NAMALWA (cell line): ENCODE measurements at regions not wholly inside any gene's neighbourhood (a gene's known extent, or its start where the extent isn't known, plus 50 kb on each side); places are given as distances from the start of the nearest gene placed in this dataset.

Experiments
- DNase-seq: peaks from one replicate; pipeline ENCODE4 v3.0.0-alpha.2; 2015; ENCODE audit warnings: low spot score

DNA sequence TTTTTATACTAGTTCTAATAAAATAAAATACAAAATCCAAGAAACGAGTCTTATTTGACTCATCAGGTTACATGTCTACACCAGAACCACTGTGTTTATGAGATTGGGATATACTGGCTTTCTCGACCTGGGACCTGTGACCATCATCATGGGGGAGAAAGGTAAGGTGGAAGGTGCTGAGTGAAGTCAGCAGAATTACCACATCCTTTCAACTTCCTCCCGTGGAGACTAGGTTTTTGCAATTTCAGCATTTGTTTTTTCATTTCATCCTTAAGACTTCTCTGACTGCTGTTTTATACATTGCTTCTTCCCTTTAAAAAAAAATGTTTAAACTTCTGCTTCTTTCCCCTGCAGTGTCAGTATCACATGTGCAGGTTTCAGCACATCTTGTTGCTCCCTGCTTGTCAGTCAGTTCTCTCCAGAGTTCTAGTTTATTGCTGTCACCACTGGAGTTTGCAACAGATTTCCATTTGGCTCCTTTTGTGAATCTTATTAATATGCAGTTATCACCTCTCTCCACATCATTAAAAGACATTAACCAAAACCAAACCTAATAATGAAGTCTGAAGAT, 60.4 kb upstream of the HAO2 start:
- DNase-seq = no peak

DNA sequence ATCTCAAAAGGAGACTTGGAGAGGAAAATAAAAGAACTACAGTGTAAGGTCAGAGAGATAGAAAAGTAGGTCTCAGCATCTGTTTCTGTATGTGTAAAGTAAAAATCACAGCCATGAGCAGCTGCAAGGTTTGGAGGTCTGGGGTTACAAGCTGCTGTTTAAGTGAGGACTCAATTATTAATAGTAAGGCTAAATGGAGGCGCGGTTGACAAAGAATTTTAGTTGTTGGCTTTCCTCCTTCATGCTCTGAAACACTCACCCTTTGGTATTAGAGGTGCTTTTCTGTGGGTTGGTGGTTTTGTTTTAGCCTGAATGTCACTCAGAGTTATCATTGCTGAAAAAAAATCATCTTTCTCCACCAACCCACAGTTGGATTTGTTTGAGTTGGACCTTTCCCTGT, 59.8 kb upstream of the HAO2 start:
- no peak for DNase-seq

DNA sequence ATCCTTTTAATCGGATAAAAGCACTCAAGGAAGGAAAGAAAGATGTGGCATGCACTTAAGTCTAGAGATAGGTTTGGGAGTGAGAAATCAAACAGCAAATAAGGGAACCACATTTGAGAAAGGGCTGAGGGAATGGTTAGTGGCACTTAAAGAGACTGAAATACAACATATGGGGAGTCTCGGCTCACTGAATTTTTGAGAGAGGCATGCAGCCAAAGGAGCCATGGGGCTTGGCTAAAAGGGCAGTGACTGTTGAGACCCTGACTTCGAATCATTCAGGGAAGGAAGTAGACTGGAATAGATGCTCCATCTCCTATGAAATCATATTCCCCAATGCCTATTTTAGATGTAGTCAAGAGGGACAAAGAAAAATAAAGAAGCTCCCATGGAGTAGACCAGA, 58.3 kb upstream of the HAO2 start:
- DNase-seq = no peak

DNA sequence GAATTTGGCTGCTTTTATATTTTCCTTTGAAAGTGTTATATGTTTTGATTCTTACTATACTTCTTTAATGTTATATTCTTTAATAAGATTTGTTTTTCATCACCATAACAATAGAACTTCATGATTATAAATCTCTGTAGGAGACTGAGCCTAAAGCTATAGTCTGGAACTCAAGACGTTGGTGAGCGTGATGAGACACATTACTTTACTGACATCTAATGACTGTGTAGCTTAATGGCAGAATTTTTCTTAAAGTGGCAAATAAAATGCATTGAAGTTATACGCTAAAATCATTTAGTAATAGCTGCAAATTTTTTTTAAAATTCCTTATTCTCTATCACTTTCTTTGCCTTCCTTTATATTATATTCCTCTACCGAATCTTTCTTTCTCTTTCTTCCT, 56.1 kb upstream of the HAO2 start:
- no peak for DNase-seq

DNA sequence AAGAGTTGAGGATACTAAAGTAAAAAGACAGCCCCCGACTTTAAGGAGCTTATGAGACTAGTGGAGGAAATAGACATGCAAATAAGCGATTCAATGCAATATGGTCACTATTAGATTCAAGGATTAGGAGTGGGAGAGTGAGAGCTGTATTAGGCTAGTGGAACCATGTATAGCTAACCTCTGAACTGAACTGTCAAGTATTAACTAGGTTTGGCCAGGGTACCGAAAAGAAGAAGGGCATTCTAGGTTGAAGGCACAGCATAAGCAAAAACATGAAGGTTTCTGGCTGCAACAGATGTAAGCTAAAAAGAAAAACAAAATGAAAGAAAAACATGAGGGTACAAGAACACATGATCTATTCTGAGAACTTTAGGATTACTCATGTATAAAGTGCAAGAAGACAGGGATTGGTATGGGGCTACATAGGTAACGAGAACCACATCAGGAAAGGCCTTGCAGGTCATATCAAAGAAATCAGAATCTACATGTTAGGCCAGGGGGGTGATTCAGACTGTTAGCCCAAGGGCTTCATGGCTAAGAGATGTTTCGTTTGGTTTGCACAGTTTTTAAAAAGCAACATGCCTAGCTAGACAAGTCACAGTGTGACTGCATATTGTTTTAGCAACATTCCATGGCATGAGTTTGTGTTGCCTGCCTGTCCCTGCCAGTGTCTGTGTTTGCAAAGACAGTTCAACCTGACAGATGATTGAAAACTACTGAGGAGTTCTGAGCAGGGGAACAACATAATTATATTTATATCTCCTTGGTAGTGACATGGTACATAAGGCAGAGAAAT, 54.4 kb upstream of the HAO2 start:
- DNase-seq = no peak

DNA sequence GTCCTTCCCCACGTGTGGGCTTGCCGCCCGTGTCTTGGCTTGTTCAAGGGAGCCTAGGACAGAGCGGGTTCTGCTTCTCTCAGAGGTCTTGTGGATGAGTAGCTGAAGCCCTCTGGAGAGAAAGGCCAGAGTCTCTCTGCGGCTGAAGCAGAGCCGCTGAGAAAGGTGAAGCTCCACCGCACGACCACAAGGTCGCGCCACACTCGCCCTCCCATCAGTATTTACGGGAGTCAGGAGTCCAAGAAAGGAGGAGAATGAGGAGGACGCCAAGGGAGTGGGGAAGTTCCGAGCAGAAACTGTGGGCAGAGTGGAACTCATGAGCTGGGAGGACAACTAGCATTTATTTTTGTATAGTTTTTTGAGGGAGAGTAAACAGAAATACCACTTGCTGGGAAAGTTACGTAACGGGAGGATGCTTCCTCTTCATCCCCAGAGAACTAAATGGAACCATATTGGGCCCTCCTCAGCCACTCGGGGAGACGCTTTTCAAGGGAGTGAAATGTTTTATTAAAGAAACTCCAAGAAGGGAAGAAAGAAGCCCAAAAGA, 51.6 kb upstream of the HAO2 start:
- DNase-seq = no peak

DNA sequence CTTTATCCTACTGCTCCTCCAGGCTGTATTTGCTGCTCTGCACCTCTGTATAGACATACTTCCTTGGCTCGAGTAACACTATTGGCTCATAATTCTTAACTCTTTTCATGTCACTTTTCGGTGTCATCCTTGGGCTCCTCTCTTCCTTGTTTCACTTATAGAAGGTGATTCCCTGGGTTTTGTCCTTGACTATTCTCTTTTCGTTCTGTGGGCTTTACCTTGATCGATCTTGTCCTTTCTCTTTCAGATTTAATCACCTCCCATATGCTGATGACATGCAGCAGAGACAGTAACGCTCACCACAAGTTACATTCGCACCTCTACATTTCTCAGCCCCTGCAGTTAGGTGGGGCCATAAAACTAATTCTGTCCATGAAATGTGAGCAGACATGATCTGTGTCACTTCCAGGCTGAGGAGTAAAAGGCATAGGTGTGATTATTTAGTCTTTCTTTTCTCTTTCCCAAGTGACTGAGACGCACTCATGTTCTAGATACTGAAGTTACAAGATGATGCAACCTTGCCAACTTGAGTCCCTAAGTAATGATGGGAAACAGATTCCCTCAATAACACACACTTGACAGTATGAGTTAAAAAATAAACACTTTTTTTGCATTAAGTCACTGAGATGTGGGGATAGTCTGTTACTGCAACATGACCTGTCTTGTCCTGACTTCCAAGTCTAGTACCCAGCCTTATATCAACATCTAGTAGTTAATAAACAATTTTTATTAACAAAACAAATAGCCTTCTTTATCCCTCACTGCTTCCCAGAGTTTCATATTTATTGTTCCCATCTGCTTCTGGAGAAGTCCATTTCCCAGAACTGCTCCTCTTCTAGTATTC, 49.9 kb upstream of the HAO2 start:
- no peak for DNase-seq
